NCI-H187 (cell line): ENCODE measurements at regions not wholly inside any gene's neighbourhood (a gene's known extent, or its start where the extent isn't known, plus 50 kb on each side); places are given as distances from the start of the nearest gene placed in this dataset.
"Not testable (repeated sequence)": the region's sequence is repeated elsewhere in the genome, so short reads cannot be mapped to it uniquely, and the experiment has no call there.

ENCODE experiments used
- DNase-seq, 2 experiments: peaks; one replicate each; lab custom pipeline; 2025; lab: John Stamatoyannopoulos, UW

GRCh38 chr18:68429111-68429510 lies 285.8 kb downstream of the TMX3 start:
- DNase-seq = no peak

- no peak for DNase-seq
These were observed 286.2 kb downstream of the TMX3 start for GRCh38 chr18:68428661-68429060.

- DNase-seq = no peak
These were observed 286.9 kb downstream of the TMX3 start for GRCh38 chr18:68427951-68428401.

- DNase-seq = no peak
These were observed 288.1 kb downstream of the TMX3 start for GRCh38 chr18:68426731-68427315.

- DNase-seq = no peak
These were observed 296.0 kb downstream of the TMX3 start for GRCh38 chr18:68418881-68419280.

- no peak for DNase-seq
These were observed 296.6 kb downstream of the TMX3 start for GRCh38 chr18:68418226-68418868.

GRCh38 chr18:68417826-68418225 lies 297.1 kb downstream of the TMX3 start:
- DNase-seq = no peak

- no peak for DNase-seq
These were observed 297.6 kb downstream of the TMX3 start for GRCh38 chr18:68417166-68417799.

- DNase-seq = no peak
These were observed 300.5 kb downstream of the TMX3 start for GRCh38 chr18:68414407-68414806.

GRCh38 chr18:68409576-68409975 lies 305.3 kb downstream of the TMX3 start:
- DNase-seq = no peak

- DNase-seq = no peak
These were observed 308.1 kb downstream of the TMX3 start for GRCh38 chr18:68406761-68407160.

GRCh38 chr18:68402784-68403183 lies 312.1 kb downstream of the TMX3 start:
- no peak for DNase-seq

- no peak for DNase-seq
These were observed 314.0 kb downstream of the TMX3 start for GRCh38 chr18:68400889-68401288.

- no peak for DNase-seq
These were observed 315.2 kb downstream of the TMX3 start for GRCh38 chr18:68399721-68400120.

- DNase-seq = no peak
These were observed 317.5 kb downstream of the TMX3 start for GRCh38 chr18:68397241-68398035.

GRCh38 chr18:68394705-68395104 lies 320.2 kb downstream of the TMX3 start:
- no peak for DNase-seq

GRCh38 chr18:68391801-68392200 lies 323.1 kb downstream of the TMX3 start:
- DNase-seq = no peak

- no peak for DNase-seq
These were observed 327.7 kb downstream of the TMX3 start for GRCh38 chr18:68387246-68387645.

- DNase-seq = not testable (repeated sequence)
These were observed 330.9 kb downstream of the TMX3 start for GRCh38 chr18:68383979-68384378.

GRCh38 chr18:68376926-68377325 lies 338.0 kb downstream of the TMX3 start:
- DNase-seq = no peak

- no peak for DNase-seq
These were observed 352.0 kb downstream of the TMX3 start for GRCh38 chr18:68362907-68363306.

GRCh38 chr18:68355637-68356036 lies 359.3 kb downstream of the TMX3 start:
- no peak for DNase-seq

GRCh38 chr18:68354176-68354575 lies 360.7 kb downstream of the TMX3 start:
- no peak for DNase-seq
